Medulla oblongata (tissue), 1 donor: ENCODE measurements at regions not wholly inside any gene's neighbourhood (a gene's known extent, or its start where the extent isn't known, plus 50 kb on each side); places are given as distances from the start of the nearest gene placed in this dataset.
A peak's percentile ranks its signal among the peaks of the same experiment; 100 is the strongest.

Source experiments
- DNase-seq: peaks from one replicate; pipeline ENCODE4 v3.0.0-alpha.2; 2015; ENCODE audit errors: extremely low spot score

DNA sequence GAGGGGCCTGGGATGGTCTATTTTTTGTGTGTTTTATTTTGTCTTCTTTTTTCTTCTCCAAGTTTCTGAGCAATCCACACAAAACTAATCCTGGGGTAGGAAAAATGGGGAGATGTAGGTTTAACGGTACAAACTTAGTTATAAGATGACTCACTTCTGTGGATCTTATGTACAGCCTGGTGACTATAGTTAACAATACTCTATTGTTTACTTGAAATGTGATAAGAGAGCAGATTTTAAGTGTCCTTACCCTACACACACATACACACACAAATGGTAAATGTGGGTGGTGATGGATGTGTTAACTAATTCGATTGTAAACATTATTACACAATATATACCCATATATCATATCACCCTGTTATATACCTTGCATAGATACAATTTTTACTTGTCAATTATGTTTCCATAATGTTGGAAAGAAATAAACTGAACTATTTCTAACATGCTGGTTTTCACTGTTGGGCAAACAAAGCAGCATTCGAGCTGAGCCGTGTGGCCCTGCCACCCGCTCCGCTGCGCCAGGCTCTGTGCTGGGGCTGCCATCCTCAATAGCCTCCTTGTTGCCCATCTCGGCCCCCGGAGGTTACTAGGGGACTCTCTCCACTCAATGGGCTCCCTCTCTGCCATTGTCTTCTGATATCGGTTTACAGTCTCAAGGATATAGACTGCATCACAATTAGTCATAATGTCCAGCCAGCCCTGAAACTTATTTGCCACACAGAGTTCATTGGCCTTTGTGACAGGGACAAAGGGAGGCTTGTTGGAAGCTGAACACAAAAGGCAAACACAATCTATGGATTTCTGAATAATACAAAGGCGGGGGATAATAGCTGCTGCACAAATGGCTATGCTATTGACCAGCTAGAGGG, 380.3 kb upstream of the MAF start:
- peak; percentile 87 for DNase-seq

DNA sequence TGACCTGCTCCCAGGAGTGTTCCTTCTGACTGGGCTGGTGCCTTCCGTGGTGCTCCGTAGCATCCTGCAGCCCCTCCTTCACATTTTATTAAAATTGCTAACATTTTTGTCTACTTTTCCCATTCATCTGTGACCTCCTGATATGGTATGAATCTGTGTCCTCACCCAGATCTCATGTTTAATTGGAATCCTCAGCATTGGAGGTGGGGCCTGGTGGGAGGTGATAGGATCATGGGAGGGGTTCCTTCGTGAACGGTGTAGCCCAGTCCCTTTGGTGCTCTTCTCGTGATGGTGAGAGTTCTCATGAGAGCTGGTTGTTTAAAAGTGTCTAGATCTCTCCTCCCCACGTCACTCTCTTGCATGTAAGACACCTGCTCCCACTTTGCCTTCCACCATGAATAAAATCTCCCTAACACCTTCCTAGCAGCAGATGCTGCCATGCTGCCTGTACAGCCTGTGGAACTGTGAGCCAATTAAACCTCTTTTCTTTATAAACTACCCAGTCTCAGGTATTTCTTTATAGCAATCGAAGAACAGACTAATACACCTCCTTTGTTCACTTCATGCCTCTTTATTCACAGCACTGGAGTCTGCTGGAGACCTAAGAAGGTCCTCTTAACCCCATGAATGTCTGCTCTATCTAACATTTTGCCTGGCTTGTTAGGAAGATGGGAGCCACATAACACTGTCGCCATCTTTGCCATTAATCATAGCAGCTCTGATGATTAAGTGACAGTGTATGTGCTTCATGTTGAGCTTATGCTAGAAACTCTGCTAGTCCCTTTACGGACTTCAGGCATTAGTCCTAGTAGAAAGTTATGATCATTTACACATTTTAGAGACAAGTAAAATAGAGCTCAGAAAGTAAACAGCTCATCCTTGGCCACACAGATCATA, 377.7 kb upstream of the MAF start:
- no peak for DNase-seq

GRCh38 chr16:79973320-79973719, 372.8 kb upstream of the MAF start:
- no peak for DNase-seq

DNA sequence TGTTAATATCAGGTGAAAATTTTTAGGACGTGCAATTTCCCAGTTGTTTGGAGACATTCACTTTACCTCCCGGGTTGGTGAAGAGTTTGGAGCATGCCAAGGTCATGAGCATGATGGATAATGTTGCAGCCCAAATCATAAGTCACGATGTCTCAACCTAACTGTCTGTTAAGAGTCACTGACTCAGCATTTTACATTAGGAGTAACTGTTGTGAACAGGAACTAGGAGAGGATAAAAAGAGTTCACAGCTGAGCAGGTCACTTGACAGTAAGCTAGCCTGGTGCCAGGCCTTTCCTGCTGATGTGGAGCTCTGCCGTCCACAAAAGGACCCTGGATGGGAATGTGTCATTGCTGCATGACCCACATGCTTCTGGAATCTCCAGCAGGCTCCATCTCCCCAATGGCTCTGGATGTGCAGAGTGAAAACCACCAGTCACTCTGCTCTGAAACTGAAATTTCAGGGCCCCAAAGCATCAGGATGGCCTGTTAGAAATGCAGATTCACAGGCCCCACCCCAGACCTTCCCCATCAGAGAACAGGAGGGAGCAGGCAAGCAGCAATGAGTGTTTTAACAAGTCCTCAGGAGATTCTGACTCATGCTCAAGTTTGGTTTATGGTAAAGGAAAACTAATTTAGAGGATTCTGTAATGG, 371.6 kb upstream of the MAF start:
- no peak for DNase-seq

GRCh38 chr16:79971237-79971572, 370.7 kb upstream of the MAF start:
- DNase-seq, result no peak

- DNase-seq, result no peak
Measured at GRCh38 chr16:79970551-79971236, 370.2 kb upstream of the MAF start.

DNA sequence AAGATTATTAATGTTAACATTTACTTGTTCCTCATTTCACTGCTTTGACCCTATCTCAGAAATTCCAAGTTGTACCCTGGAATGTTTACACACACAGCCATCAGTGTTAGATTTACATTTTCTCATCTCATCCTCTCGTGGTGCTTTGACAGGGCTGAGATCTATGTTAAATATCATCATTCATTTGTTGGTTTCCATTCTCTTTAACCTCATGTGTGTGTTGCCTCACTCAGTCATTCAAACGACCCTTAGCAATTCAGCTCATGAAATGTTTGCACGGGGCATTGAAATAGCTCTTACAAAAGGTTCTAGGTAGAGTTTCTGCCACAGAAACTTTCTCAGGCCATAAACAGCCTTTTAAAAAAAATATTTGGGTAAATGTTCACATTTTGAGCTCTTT, 369.6 kb upstream of the MAF start:
- DNase-seq, result no peak

DNA sequence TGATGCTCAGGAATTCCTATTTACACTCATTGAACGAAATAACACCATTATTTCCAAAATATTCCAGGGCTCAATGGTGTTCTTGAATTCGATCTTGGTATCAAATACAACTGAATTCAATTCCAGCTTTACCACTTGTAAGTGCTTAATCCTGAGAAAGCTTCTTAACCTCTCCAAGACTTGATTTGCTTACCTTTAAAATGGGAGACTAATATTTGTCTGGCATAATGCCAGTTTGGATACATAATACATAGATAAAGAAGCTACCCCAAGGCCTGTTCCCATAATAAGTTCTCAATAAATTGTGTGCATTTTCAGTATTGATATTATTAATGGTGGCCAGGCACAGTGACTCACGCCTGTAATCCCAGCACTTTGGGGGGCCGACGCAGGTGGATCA, 368.9 kb upstream of the MAF start:
- no peak for DNase-seq

GRCh38 chr16:79966226-79966625, 365.7 kb upstream of the MAF start:
- DNase-seq, result no peak

DNA sequence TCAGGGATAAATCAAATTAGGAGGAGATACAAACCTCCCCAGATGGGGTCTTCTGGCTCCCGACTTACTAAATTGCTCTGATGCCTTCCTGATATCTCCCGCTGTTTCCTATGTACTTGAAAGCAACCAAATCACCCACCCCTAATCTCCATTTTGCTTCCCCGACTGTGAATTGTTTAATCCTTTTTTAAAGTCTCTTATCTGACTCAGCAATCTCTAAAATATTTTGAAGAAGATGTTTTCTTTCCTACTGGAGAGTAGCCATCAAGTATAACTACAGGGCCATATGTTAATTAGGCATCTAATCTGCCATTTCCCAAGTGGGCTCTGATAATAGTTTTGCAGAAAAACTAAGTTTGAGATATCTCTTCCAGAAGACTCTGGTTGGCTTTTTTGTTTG, 365.2 kb upstream of the MAF start:
- DNase-seq, result no peak

GRCh38 chr16:79964104-79964503, 363.6 kb upstream of the MAF start:
- no peak for DNase-seq

- no peak for DNase-seq
Measured at GRCh38 chr16:79962962-79963361, 362.4 kb upstream of the MAF start.

DNA sequence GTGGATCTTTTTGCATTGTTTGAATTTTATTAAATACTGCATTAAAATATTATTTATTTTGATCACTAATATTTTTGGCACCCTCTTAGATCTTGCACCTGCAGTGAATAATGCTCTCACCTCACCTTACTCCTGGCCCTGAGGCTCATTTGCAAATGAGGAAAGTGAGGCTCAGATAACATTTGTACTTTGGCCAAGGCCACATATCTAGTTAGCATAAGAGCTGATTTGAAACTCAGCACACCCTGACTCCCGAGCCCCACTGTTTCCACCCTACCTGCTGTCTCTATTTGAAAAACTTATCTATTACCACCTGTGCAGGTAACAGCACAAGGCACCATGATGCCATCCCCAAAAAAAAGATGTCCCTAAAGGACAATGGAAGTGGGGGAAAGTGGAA, 358.7 kb upstream of the MAF start:
- no peak for DNase-seq

GRCh38 chr16:79954921-79955705, 354.6 kb upstream of the MAF start:
- no peak for DNase-seq

DNA sequence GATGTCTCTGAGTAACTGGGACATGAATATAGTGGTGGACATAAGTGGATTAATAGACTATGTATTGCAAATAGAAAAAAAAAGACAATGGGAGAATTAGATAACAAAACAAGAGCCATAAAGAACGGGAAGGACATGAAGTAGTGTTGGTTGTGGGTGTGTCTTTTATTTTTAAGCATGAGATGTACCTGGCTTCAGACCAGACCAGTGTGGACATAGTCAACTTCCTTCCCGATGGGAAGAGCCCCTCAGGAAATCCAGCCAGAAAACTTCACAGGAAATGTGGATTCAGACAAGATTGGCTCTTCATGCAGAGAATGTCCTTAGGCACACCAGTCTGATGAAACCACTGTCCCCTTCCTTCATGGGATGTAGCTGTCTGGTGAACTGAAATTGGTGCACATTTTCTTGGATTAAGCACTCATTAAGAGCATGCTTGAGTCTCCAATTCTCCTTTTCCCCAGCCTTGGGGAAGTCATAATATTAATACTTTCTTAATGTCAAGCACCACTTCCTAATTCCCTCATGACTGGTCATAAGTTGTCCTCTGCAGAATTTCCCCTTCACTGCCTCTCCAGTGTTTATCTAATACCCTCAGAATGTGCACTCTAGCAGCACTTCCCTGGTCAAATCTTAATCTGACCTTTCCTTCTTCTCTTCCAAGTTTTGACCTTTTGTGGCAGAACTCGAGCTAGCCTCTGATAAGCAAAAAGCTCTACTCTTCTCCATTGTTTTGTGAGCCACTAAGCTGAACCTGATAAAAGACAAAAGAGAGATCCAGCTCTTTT, 350.6 kb upstream of the MAF start:
- DNase-seq, result peak; percentile 9

GRCh38 chr16:79949417-79949816, 348.9 kb upstream of the MAF start:
- DNase-seq, result no peak

- no peak for DNase-seq
Measured at GRCh38 chr16:79947771-79948170, 347.2 kb upstream of the MAF start.

DNA sequence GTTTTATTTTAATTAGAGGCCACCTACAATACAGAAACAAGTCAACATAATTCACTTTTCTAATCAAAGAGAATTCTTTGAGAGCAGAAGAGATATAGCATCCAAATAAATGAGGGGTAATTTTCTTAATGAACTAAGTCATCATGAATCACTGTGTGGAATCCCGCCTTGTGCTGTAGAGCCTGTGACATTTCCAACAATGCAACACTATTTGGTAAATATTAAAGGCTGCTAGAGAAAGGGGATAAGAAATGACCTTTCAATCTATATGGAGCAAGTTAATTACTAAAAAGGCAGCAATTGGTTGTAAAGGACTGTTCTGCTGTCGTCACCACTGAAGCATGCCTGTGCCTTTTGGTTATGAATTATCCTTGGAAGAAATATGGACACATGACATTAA, 345.7 kb upstream of the MAF start:
- no peak for DNase-seq

DNA sequence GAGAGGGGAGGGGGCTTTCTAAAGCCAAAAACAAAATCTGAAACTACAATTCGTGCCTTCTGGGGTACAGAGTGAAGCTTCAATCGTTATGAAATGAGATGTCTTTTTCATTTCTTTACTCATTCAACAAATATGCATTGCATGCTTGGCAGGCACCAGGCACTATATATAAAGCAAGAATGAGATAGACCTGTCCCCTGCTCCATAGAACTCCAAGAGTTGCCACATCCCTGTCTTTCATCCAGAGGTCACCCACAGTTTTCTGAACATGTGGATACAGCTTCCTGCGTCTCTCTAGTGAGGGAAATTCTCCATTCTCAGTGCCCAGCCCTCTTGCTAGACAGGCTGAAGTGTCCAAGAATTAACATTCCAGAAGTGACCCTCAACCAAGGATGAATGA, 343.2 kb upstream of the MAF start:
- DNase-seq, result no peak

- DNase-seq, result no peak
Measured at GRCh38 chr16:79938575-79938974, 338.0 kb upstream of the MAF start.
